PFSK-1 (cell line): ENCODE measurements at regions not wholly inside any gene's neighbourhood (a gene's known extent, or its start where the extent isn't known, plus 50 kb on each side); places are given as distances from the start of the nearest gene placed in this dataset.

ENCODE experiments used
- FOXP2 ChIP-seq: optimal IDR thresholded peaks from 2 replicates; pipeline ENCODE3; 2011; ENCODE audit warnings: borderline replicate concordance, control low read depth, inconsistent platforms; ENCODE audit not compliant: insufficient read depth; ENCODE audit errors: extremely low read length, extremely low read depth
- POLR2AphosphoS5 ChIP-seq: IDR thresholded peaks from 2 replicates; pipeline ENCODE4 v1.6.1; 2012; ENCODE audit warnings: low read depth, mild to moderate bottlenecking, control low read depth, low read length, moderate library complexity
- SIN3A ChIP-seq: IDR thresholded peaks from 2 replicates; pipeline ENCODE4 v1.6.1; 2012; ENCODE audit warnings: mild to moderate bottlenecking, low read length, moderate library complexity, borderline replicate concordance; ENCODE audit not compliant: insufficient read depth
- TAF1 ChIP-seq: IDR thresholded peaks from 2 replicates; pipeline ENCODE4 v1.6.1; 2012; ENCODE audit warnings: low read length, control low read depth, borderline replicate concordance; ENCODE audit not compliant: insufficient read depth
- TF ChIP-seq, protein P1 (sequence below), 2 experiments: IDR thresholded peaks; 2 replicates each; pipeline versions ENCODE4 v1.6.1 to v1.8.0; 2011 to 2012; ENCODE audit warnings: low read depth in 2 of 2, low read length in 2 of 2, control low read depth in 1 of 2, inconsistent platforms in 1 of 2, mild to moderate bottlenecking in 1 of 2, moderate library complexity in 1 of 2; ENCODE audit not compliant: insufficient read depth in 1 of 2

DNA sequence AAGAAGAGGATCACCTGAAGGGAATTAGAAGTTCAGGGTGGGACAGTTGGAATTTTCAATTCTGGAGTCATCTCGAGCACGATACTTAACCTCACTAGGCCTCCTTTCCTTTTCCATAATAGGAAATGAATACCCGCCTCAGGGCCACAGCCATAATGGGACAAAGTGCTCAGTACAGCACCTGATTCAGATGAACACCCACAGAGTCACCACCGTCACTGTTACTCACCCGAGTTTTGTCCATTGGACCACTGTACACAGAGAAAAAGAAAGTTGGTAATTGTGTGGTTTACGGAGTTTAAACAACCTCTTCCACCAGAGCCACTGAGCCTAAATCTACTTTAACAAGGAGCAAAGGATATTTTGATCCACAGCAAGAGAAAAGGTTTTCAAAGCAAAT is 122.0 kb upstream of the NDUFV2 start:
- TF ChIP-seq TAF1 (no peak), POLR2AphosphoS5 (no peak), FOXP2 (no peak), SIN3A (no peak)
- TF ChIP-seq, protein P1, sequence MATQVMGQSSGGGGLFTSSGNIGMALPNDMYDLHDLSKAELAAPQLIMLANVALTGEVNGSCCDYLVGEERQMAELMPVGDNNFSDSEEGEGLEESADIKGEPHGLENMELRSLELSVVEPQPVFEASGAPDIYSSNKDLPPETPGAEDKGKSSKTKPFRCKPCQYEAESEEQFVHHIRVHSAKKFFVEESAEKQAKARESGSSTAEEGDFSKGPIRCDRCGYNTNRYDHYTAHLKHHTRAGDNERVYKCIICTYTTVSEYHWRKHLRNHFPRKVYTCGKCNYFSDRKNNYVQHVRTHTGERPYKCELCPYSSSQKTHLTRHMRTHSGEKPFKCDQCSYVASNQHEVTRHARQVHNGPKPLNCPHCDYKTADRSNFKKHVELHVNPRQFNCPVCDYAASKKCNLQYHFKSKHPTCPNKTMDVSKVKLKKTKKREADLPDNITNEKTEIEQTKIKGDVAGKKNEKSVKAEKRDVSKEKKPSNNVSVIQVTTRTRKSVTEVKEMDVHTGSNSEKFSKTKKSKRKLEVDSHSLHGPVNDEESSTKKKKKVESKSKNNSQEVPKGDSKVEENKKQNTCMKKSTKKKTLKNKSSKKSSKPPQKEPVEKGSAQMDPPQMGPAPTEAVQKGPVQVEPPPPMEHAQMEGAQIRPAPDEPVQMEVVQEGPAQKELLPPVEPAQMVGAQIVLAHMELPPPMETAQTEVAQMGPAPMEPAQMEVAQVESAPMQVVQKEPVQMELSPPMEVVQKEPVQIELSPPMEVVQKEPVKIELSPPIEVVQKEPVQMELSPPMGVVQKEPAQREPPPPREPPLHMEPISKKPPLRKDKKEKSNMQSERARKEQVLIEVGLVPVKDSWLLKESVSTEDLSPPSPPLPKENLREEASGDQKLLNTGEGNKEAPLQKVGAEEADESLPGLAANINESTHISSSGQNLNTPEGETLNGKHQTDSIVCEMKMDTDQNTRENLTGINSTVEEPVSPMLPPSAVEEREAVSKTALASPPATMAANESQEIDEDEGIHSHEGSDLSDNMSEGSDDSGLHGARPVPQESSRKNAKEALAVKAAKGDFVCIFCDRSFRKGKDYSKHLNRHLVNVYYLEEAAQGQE (IDR thresholded peaks at IDR 0.05; ENCODE audit: insufficient read depth in 1 of 2, low read depth in 2 of 2, low read length in 2 of 2), result no peak

DNA sequence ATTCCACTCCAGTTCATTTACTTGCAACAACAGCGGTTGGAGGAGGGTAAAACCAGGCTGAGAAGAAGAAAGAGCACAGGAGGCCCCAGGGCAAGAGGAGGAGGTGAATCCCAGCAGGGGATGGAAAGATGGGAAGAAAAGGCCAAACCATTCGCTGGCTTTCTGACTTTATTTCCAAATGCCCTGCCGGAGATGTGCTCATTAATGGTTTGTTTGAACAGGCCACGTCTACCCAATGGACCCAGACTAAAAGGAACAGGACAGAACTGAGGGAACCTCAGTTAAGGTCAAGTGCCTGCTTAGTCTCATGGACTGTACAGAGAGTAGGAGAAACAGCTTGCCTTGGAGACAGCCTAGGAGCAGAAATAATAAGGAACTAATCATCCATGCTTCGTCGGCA is 121.6 kb upstream of the NDUFV2 start:
- TF ChIP-seq SIN3A, result no peak
- no peak for TF ChIP-seq FOXP2
- no peak for TF ChIP-seq POLR2AphosphoS5
- no peak for TF ChIP-seq TAF1
- TF ChIP-seq, protein P1 (IDR thresholded peaks at IDR 0.05; ENCODE audit: insufficient read depth in 1 of 2, low read depth in 2 of 2, low read length in 2 of 2), result no peak

DNA sequence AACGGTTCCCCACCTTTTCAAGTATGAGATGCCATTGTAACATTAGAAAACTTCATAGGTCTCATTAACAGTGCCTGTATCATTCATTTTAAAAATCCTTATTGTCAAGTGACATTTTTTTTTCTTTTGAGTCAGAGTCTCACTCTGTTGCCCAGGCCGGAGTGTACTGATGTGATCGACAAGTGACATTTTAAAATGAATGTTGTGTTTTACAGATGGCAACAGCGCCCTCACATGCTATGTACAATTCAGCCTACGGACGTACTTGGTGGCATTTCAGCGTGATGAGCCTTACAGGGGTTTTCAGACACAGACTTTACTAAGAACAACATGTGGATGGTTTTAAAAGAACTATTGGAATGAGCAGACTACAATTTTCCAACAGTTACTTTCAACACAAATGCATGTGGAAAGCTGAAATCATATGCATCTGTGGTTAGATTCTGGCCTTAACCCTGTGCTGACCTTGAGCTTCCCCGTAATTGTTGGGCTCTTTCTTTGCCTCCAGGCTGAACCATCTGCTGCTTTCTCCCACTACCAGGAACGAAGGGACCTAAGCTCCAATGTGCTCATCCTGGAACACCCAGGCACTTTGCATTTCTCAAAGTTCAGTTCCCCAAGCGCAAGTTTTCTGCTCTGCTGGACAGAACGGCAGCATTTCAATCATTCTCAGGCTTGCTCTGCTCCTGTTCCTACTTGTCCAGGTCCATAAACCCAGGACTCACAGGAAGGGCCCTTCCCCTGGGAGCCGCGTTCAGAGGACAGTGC is 119.9 kb upstream of the NDUFV2 start:
- TF ChIP-seq TAF1, result no peak
- no peak for TF ChIP-seq POLR2AphosphoS5
- no peak for TF ChIP-seq SIN3A
- TF ChIP-seq FOXP2, result no peak
- TF ChIP-seq, protein P1 (IDR thresholded peaks at IDR 0.05; ENCODE audit: insufficient read depth in 1 of 2, low read depth in 2 of 2, low read length in 2 of 2), result no peak

DNA sequence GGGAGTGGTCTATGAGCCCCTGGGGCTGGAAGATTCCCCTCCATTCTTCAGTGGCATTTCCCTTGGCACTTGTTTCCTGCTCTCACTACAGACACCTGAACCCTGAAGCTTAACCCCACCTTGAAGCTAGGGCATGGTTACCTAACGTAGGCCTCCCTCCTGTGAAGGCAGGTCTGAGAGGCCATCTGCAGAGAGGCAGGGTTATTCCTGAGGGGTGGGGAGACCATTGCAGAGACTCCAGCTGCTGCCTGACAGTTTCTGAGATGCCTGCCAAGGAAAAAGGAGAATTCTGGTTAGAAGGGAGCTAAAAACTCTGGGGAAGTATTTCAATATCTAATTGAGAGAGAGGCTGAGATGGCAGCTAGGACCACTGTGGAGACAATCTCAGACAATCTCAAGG is 119.3 kb upstream of the NDUFV2 start:
- TF ChIP-seq, protein P1 (IDR thresholded peaks at IDR 0.05; ENCODE audit: insufficient read depth in 1 of 2, low read depth in 2 of 2, low read length in 2 of 2), result no peak
- TF ChIP-seq TAF1 (no peak), POLR2AphosphoS5 (no peak), FOXP2 (no peak), SIN3A (no peak)
